Hepatocyte (in vitro differentiated cells): ENCODE measurements at regions not wholly inside any gene's neighbourhood (a gene's known extent, or its start where the extent isn't known, plus 50 kb on each side); places are given as distances from the start of the nearest gene placed in this dataset.
A peak's percentile ranks its signal among the peaks of the same experiment; 100 is the strongest.

Experiments
- DNase-seq: peaks from one replicate; pipeline ENCODE4 v3.0.0-alpha.2; 2016; ENCODE audit warnings: low spot score
- H2AFZ ChIP-seq: fragments of 200-600 bp; sonication (generic); 2 replicates; pipeline ENCODE4 v1.6.0; 2016; ENCODE audit warnings: antibody characterized with exemption, mild to moderate bottlenecking
- H3K27ac ChIP-seq: fragments of 200-600 bp; sonication (generic); 2 replicates; pipeline ENCODE4 v1.5.1; 2016; ENCODE audit warnings: mild to moderate bottlenecking
- H3K27me3 ChIP-seq: fragments of 200-600 bp; sonication (generic); 2 replicates; pipeline ENCODE4 v1.6.1; 2016
- H3K36me3 ChIP-seq: fragments of 200-600 bp; sonication (generic); replicated peaks from 2 replicates; pipeline ENCODE4 v1.5.1; 2016; ENCODE audit warnings: low read depth; ENCODE audit not compliant: insufficient read depth
- H3K4me1 ChIP-seq: fragments of 200-600 bp; sonication (generic); 2 replicates; pipeline ENCODE4 v1.5.1; 2016; ENCODE audit warnings: mild to moderate bottlenecking, moderate library complexity; ENCODE audit not compliant: insufficient read depth
- H3K4me2 ChIP-seq: fragments of 200-600 bp; sonication (generic); 2 replicates; pipeline ENCODE4 v1.6.0; 2016
- H3K4me3 ChIP-seq: fragments of 200-600 bp; sonication (generic); 2 replicates; pipeline ENCODE4 v1.5.1; 2016; ENCODE audit warnings: mild to moderate bottlenecking
- H3K79me2 ChIP-seq: fragments of 200-600 bp; sonication (generic); 2 replicates; pipeline ENCODE4 v1.6.0; 2017; ENCODE audit warnings: mild to moderate bottlenecking
- H3K9me2 ChIP-seq: fragments of 200-600 bp; sonication (generic); replicated peaks from 2 replicates; pipeline ENCODE4 v1.6.0; 2017; ENCODE audit warnings: mild to moderate bottlenecking; ENCODE audit not compliant: insufficient read depth
- H3K9me3 ChIP-seq: fragments of 200-600 bp; sonication (generic); 2 replicates; pipeline ENCODE4 v1.5.1; 2016; ENCODE audit warnings: low read depth, mild to moderate bottlenecking
- H4K20me1 ChIP-seq: fragments of 200-600 bp; sonication (generic); 2 replicates; pipeline ENCODE4 v1.6.0; 2016; ENCODE audit warnings: mild to moderate bottlenecking; ENCODE audit not compliant: insufficient read depth, poor library complexity, severe bottlenecking
- CTCF ChIP-seq: fragments of 200-600 bp; sonication (generic); IDR thresholded peaks from 2 replicates; pipeline ENCODE4 v1.5.1; 2016; ENCODE audit warnings: antibody characterized with exemption, mild to moderate bottlenecking; ENCODE audit not compliant: poor library complexity
- EZH2 ChIP-seq: fragments of 200-600 bp; sonication (generic); IDR thresholded peaks from 2 replicates; pipeline ENCODE4 v1.6.1; 2016; ENCODE audit warnings: antibody characterized with exemption, mild to moderate bottlenecking, borderline replicate concordance
- EZH2phosphoT487 ChIP-seq: fragments of 200-600 bp; sonication (generic); IDR thresholded peaks from one replicate; pipeline ENCODE4 v1.6.1; 2018; ENCODE audit warnings: antibody characterized with exemption, mild to moderate bottlenecking, low read depth, moderate library complexity; ENCODE audit not compliant: unreplicated experiment, severe bottlenecking
- WGBS: methylation state at CpG from one replicate; pipeline ENCODE4 v1.1.6; 2016; ENCODE audit warnings: low lambda C conversion rate; ENCODE audit errors: missing lambda C conversion rate; 5-methylcytosine and 5-hydroxymethylcytosine counted together

DNA sequence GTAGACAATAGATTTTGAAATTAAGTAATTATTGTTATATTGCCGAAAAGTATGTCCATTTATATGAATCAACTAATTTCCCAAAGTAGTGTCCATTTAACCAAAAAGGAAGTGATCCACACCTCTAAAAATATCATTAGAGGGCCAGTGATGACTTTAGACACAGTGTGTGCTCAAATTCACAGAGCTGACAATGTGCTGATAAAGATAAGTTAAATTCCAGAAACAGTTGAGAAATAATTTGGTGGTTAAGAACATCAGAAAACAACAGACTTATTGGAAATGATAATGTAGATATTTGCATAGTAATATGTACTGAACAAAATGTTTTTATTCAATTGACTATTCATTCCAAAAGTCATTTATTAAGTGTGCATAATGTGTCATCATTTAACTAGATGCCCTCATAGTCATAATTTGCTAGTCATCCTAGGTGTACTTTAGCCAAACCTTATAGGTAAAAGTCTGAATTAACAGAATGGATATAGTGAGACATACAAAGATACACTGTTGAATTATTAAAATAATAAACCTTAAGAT, 230.2 kb upstream of the ADAMTS9 start:
- DNase-seq, result no peak

DNA sequence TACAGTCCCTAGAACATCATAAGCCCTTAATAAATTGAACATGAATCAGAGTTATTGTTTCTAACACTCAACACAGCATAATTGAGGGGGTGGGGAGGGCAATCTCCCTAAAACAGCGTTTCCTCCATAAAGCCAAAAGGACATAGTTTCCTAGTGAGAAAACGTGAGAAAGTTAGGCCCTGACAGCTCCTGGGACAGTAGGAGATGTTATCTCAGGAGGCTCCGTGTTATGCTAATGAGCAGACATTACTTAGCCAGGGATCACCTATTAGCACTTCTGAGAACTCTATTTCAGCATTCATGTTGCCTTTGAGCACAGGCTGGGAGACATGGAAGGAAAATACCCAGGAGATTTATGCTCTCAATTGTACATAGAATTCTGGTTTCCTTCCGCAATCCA, 229.1 kb upstream of the ADAMTS9 start:
- Histone ChIP-seq H3K4me2 (peak overlapping the region; percentile 4), H2AFZ (peak overlapping the region; percentile 29), H3K4me1 (peaks cover 22% of the 10 kb centered on the region), H3K27me3 (no peaks in the 10 kb centered on the region), H3K9me2 (no peaks in the 10 kb centered on the region), H3K27ac (peak overlapping the region; percentile 73), H3K9me3 (no peaks in the 10 kb centered on the region), H3K79me2 (no peaks in the 10 kb centered on the region), H3K4me3 (no peak overlapping the region), H3K36me3 (no peaks in the 10 kb centered on the region), H4K20me1 (no peaks in the 10 kb centered on the region)
- WGBS, result 35% methylated on average over 4 of the region's 4 CpGs
- no peak for DNase-seq
- TF ChIP-seq EZH2 (no peak), EZH2phosphoT487 (no peak), CTCF (no peak)

More for the DNA sequence above, 230.2 kb upstream of the ADAMTS9 start:
- Histone ChIP-seq H3K4me2 (no peak overlapping the region), H3K36me3 (no peaks in the 10 kb centered on the region), H3K9me3 (no peaks in the 10 kb centered on the region), H3K4me1 (peaks cover 19% of the 10 kb centered on the region), H3K9me2 (no peaks in the 10 kb centered on the region), H4K20me1 (no peaks in the 10 kb centered on the region), H3K27ac (no peak overlapping the region), H3K4me3 (no peak overlapping the region), H2AFZ (no peak overlapping the region), H3K27me3 (no peaks in the 10 kb centered on the region), H3K79me2 (no peaks in the 10 kb centered on the region)
- TF ChIP-seq EZH2phosphoT487 (no peak), EZH2 (no peak), CTCF (no peak)
- 92% methylated on average over 1 of the region's 1 CpG for WGBS

GRCh38 chr3:64916192-64916798, 228.5 kb upstream of the ADAMTS9 start:
- H3K4me2 ChIP-seq, result peak overlapping the region; percentile 4
- peak overlapping the region; percentile 73 for H3K27ac ChIP-seq
- TF ChIP-seq EZH2phosphoT487 (no peak), CTCF (no peak), EZH2 (no peak)
- no peak overlapping the region for H3K4me3 ChIP-seq
- no peaks in the 10 kb centered on the region for H3K27me3 ChIP-seq
- DNase-seq, result no peak
- H2AFZ ChIP-seq, result no peak overlapping the region
- 53% methylated on average over 8 of the region's 8 CpGs for WGBS
- H3K4me1 ChIP-seq, result peaks cover 22% of the 10 kb centered on the region
- H3K9me3 ChIP-seq, result no peaks in the 10 kb centered on the region
- no peaks in the 10 kb centered on the region for H3K9me2 ChIP-seq
- H3K36me3 ChIP-seq, result no peaks in the 10 kb centered on the region
- no peaks in the 10 kb centered on the region for H3K79me2 ChIP-seq
- H4K20me1 ChIP-seq, result no peaks in the 10 kb centered on the region
